ENCODE measurements at regions not wholly inside any gene's neighbourhood (a gene's known extent, or its start where the extent isn't known, plus 50 kb on each side); places are given as distances from the start of the nearest gene placed in this dataset.

DNA sequence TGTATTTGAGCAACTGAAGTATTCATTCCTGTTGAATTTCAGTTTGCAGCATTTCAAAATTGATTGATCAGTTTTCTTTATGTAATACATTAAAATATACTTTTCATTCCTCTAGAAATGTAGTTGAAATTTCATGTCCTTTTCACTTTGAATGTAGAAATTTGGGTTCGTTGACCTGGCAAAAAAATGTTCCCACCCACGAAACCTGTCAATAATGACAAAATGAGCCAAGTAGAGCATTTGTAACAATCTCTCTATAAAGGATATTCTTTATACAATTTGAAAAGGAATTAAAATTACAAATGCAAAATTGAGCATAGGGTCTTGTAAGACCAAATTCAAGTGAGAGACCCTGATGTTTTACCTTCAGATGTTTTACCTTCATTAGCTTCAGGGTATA, 283.9 kb downstream of the ANKRD50 start:
- H3K4me3 ChIP-seq (ENCODE audit: low read length) = no peak overlapping the region
- TF ChIP-seq ZNF274 (IDR thresholded peaks at IDR 0.05; ENCODE audit: low read depth, low read length) = no peak

DNA sequence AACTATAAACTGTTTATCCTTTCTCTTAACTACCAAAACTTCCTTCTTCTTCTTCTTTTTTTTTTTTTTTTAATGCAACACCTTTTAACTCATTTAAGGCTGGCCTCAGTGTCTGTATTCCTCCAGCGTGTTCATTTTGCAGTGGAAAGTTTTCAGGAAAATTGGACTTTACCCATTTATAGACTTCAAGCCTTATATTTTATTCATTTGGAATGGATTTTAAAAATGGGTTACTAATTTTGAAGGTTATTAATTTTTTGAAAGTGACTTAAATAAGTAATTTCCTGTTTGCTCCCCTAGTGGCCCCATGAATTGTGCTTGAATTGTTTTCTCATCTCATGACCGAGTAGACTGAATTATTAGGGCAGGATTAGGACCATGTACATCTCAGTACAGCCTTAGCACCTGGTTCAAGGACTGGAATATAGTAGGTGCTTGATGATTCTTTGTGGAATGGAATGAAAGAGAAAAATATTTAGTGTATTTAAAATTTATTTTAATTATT, 282.7 kb downstream of the ANKRD50 start:
- H3K4me3 ChIP-seq (ENCODE audit: low read length) = no peak overlapping the region
- TF ChIP-seq ZNF274 (IDR thresholded peaks at IDR 0.05; ENCODE audit: low read depth, low read length) = no peak

DNA sequence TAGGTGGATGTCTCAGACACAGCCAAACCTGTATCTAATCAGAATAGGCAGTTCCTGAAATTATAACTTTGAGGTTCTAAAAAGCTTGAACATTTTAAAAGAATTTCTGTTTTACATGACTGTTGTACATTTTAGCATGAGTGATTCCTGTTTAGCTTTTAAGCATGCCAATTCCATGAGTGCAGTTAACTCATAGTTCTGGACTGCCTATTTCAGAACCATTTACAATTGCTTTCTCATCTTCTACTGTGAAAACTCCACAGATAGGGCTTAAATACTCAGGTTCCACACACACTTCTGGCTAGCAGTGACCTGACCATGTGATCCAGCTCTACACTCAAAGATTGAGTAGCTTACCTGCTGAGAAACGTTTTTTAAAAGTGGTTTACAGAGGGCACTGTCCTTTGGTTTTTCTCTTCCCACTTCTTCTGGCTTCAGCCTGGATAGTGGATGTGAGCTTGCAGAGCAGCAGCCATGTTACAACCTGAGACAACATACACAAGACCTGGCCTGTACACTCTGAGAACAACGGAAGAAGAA, 280.8 kb downstream of the ANKRD50 start:
- TF ChIP-seq ZNF274 (IDR thresholded peaks at IDR 0.05; ENCODE audit: low read depth, low read length) = no peak
- H3K4me3 ChIP-seq (ENCODE audit: low read length) = no peak overlapping the region

DNA sequence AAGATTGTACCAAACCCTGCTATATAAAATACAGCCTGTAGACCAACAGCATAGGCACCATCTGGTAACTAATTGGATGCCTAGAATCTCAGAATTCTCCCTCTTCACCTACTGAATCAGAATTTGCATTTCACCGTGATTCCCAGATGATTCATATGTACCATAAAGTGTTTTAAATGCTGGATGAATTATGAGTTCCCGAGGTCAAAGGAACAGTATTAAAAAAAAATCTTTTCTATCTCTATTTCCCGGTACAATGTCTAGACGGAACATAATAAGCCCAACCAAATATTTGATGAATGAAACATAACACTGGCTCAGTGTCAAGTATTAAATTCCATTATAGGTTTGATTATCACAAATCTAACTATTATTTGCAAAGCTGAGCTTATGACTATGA, 280.0 kb downstream of the ANKRD50 start:
- no peak overlapping the region for H3K4me3 ChIP-seq (ENCODE audit: low read length)
- TF ChIP-seq ZNF274 (IDR thresholded peaks at IDR 0.05; ENCODE audit: low read depth, low read length) = no peak

DNA sequence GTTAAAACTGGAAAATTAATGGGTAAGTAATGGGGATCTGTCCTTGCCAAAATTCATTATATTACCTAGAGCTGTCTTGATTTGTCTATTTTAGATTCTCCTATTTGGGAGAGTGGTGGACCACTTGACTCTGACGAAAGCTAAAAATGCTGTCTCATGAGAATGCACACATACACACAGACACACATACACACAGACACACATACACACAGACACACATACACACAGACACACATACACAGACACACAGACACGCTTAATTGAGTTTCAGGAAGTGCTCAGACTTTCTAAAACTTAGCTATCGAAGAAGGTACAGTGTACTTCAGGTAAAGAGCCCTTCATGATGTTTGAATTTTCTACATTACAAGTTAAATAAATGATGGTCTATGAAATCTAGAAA, 279.5 kb downstream of the ANKRD50 start:
- no peak for TF ChIP-seq ZNF274 (IDR thresholded peaks at IDR 0.05; ENCODE audit: low read depth, low read length)
- no peak overlapping the region for H3K4me3 ChIP-seq (ENCODE audit: low read length)

DNA sequence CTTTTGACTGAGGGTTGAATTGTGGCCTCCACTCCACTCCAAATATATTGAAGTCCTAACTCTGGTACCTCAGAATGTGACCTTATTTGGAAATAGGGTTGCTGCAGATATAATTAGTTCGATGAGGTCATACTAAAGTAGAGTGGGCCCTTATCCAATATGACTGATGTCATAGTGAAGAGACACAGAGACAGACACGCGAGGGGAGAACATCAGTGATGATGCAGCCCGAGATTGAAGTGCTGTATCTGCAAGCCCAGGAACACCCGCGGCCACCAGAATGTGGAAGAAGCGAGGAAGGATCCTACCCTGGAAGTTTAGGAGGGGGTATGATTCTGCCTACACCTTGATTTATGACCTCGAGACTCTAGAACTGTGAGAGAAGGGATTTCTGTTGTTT, 279.0 kb downstream of the ANKRD50 start:
- no peak overlapping the region for H3K4me3 ChIP-seq (ENCODE audit: low read length)
- no peak for TF ChIP-seq ZNF274 (IDR thresholded peaks at IDR 0.05; ENCODE audit: low read depth, low read length)

DNA sequence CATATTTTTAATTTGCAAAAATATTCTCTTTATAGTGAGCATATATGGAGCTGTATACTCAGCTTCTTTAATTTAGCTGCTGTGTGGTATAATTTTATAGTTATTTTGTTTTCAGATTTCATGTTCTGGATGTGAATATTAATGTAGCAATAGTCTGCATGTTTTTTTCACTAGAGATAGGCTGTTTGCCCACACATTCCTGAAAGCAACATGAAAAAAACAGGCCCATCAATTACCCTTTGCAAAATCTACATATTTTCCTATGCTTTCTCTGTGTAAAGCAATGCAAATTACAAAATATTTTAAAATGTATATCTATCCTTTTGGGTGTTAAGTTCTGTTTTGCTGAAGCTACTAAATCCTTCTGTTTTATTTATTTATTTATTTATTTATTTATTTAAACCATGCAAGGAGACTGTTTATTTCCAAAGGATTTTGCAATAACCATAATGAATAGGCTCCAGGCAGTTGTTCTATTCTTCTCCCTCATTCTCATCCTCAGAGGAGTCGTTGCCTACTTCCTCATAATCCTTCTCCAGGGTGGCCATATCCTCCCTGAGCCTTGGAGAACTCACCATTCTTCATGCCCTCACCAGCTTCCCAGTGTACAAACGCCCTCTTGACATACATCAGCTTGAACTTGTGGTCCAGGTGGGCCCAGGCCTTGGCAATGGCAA, 277.1 kb downstream of the ANKRD50 start:
- TF ChIP-seq ZNF274 (IDR thresholded peaks at IDR 0.05; ENCODE audit: low read depth, low read length) = no peak
- no peak overlapping the region for H3K4me3 ChIP-seq (ENCODE audit: low read length)

DNA sequence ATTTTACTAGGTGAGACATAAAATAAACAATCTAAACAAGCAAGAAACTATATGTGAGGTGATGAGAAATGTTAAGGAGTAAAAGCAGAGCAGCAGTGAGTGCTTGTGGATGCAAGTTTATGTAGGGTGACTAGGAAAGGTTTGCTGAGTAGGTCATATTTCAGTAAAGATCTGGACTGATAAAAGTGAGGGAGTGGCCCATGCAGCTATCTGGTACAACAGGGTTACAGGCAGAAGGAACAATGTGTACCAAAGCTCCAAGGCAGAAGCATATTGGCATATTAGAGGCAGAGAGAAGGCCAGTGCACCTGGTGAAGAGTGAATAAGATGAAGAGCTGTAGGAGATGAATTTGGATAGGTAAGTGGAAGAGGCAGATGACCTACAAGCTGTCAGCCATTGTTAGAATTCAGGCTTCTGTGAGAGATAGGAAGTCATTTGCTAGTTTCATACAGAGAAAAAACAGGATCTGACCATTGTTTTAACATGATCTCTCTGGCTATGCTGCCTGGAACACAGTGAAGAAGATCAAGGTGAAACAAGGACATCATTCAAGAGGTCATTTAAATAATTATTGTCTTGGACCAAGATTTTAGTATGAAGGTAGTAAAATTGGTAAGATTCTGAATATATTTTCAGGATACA, 274.6 kb downstream of the ANKRD50 start:
- no peak overlapping the region for H3K4me3 ChIP-seq (ENCODE audit: low read length)
- TF ChIP-seq ZNF274 (IDR thresholded peaks at IDR 0.05; ENCODE audit: low read depth, low read length) = no peak

DNA sequence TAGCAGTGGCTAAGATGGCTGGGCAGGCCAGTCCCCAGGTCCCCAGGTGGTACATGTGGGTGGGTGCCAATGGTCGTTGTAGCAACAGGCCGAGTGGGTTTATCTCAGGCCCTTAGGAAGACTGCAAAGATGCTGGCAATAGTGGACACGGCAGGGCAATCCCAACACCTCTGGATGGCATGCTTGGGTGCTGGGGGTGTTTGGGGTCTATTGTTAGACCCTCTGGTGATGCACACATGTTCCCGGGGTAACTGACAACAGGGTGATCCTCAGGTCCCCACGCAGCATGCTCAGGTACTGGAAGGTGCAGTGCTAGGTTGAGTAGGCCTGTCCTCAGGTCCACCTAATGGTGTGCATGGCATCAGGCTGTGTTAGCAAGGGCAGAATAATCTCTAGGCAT, 267.5 kb downstream of the ANKRD50 start:
- no peak for TF ChIP-seq ZNF274 (IDR thresholded peaks at IDR 0.05; ENCODE audit: low read depth, low read length)
- no peak overlapping the region for H3K4me3 ChIP-seq (ENCODE audit: low read length)

DNA sequence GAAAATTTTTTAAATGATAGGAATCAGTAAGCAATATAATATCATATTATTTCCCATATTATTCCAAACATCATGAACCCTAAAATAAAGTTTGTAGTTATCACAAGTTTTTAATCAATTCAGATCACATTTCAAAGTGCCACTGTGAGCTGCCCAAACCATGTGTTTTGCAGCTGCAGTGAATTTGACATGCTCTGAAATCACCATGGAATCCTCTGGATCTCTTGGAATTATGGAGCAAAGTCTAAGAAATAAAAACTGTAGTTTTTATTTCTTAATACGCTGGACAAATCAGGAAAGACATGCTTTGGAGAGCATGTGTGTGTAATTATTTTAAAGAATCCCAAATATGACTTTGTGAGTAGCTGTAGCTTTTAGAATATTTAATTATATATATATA, 262.7 kb downstream of the ANKRD50 start:
- H3K4me3 ChIP-seq (ENCODE audit: low read length) = no peak overlapping the region
- TF ChIP-seq ZNF274 (IDR thresholded peaks at IDR 0.05; ENCODE audit: low read depth, low read length) = no peak

DNA sequence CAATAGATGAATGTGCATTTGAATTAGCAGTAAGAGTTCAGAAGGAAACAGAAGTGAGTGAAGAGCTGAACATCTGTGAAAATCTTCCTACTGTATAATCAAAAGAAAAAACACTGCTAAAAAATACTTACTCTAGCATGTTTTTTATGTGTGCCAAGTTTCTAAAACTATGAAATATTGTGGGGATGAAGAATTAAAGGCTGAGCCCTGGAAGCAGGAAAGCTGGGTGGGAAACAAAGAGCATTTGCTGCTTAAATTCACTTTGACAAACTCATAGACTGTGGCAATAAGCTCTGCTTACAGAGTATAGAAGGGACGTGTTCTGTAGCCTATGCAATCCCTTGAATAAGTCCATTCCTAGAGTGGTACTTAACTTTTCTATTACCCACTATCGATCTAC, 261.7 kb downstream of the ANKRD50 start:
- H3K4me3 ChIP-seq (ENCODE audit: low read length) = no peak overlapping the region
- TF ChIP-seq ZNF274 (IDR thresholded peaks at IDR 0.05; ENCODE audit: low read depth, low read length) = no peak

DNA sequence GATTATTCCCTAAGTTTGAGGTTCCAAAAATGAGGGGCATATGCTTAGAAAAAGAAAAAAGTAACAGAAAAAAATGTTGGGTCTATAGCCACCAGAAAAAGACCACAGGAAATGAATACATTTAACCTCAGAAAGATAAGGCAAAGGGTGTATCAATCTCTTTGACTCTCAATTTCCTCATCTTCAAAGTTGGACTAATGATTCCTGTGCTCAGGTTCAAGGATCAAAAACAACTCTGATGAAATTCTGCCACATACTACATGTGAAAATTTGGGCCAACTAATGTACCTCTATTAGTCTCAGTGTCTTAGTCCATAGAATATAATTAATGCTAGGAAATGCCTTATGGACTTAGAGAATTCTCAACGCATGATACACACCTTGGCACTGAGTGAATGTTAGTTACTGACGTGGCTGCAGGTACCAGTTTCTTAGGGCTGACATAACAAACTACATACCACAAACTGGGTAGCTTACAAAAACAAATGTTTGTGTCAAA, 257.7 kb downstream of the ANKRD50 start:
- TF ChIP-seq ZNF274 (IDR thresholded peaks at IDR 0.05; ENCODE audit: low read depth, low read length) = no peak
- no peak overlapping the region for H3K4me3 ChIP-seq (ENCODE audit: low read length)

DNA sequence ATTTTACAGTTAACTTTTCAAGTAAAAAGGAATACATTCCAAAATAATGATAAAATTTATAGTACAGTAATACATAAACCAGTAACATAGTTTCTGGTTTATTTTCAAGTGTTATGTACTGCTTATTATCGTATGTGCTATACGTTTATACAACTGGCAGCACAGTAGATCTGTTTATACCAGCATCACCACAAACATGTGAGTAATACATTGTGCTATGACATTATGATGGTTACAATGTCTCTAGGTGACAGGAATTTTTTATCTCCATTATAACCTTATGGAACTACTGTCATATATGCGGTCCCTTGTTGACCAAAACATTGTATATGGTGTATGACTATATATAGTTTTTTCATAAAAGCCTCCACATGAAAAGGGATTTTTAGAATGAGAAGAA, 256.9 kb downstream of the ANKRD50 start:
- TF ChIP-seq ZNF274 (IDR thresholded peaks at IDR 0.05; ENCODE audit: low read depth, low read length) = no peak
- H3K4me3 ChIP-seq (ENCODE audit: low read length) = no peak overlapping the region

DNA sequence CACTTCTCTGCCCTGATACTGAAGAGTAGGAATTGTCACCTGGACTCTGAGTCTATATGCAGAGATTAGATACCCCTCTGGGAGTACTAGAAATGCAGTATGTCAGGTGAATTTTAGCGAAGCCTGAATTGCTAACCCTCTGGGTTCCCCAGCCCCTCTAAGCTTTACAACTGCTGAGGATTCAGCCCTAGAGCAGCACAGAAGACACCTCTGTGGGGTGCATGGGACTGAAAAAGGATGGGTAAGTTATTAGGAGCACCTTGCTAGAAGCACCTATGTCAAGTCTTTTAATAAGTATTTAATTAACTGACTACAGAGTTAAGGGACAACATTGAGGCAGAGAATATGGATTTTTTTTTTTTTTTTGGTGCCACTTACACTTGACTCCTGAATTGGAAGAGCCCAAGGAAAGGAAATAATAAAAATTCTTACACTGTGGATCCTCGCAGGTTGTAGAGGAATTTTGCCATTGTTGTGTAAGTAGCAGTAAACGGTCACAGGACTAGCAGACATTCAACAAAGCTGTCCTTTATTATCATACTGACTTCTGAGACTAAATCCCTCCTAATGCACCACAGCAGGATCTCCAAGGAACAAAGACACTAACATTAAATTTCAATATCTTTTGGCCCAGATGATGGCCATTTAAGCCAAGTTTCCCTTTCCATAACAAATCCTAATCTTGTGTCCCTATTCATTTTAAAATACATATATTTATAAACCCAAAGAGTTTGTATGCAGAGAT, 253.2 kb downstream of the ANKRD50 start:
- no peak for TF ChIP-seq ZNF274 (IDR thresholded peaks at IDR 0.05; ENCODE audit: low read depth, low read length)

More for the DNA sequence above, 253.2 kb downstream of the ANKRD50 start:
- H3K4me3 ChIP-seq (ENCODE audit: low read length) = no peak overlapping the region

Data from GM08714 (cell line).